ENCODE measurements at regions not wholly inside any gene's neighbourhood (a gene's known extent, or its start where the extent isn't known, plus 50 kb on each side); places are given as distances from the start of the nearest gene placed in this dataset.

DNA sequence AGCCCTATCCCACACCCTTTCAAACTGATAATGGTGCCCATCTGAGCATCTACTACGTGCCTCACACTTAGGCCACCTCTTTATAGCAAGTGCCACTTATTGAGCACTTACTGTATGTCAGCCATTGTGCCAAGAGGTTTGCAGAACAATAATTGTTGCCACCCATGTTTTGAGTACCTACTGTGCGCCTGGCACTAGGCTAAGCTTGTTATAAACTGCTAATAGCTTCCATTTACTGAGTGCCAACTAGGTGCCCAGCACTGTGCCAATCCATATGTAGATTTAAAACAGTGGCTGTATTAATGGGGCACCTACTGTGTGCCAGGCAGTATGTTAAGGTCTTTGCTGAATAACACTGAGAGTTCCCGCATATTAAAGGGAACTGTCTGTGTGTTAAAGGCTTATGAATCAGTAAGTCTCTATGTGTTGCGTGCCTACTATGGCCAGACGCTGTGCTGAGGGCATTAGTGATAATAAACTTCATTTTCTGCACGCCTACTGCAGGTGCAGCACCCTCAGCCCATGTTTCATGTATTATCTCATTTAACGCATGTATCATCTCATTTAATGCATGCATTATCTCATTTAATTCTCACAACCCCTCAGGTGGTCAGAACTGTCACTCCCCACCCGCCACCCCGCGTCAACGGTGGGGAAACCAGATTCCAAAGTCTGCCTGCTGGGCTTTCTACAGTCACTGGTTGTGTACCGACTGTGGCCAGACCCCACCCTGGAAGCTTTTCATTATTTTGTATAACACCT lies 105.0 kb downstream of the PTPRS start:
- Histone ChIP-seq H3K27ac (ENCODE audit: low read length) (no peak overlapping the region), H3K27me3 (ENCODE audit: control insufficient read depth, insufficient read depth, low read length) (no peaks in the 10 kb centered on the region)

DNA sequence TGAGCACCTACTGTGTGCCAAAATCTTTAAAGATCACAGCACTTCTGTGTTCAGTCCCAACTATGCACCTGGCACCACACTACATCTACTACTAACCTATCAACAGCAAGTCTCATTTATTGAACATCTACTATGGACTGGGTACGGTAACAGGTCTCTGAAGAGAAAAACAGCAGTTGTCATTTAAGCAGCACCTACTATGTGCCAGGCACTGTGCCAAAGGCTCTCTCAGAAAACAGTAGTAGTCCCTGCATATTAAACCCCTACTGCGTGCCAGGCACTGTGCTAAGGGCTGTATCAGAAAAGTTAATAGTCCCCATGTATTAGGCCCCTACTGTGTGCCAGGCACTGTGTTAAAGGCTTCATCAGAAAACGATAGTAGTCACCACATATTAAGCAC lies 106.2 kb downstream of the PTPRS start:
- peaks cover 11% of the 10 kb centered on the region for H3K9me3 ChIP-seq (ENCODE audit: control insufficient read depth, low read depth, low read length)
- no peak for DNase-seq
- WGBS (ENCODE audit: insufficient coverage, low lambda C conversion rate) = no CpG with 5 or more reads among the region's 3 CpGs
- H3K27me3 ChIP-seq (ENCODE audit: control insufficient read depth, insufficient read depth, low read length) = no peaks in the 10 kb centered on the region
- H3K4me1 ChIP-seq (ENCODE audit: control insufficient read depth, insufficient read depth, low read length) = no peaks in the 10 kb centered on the region
- H3K27ac ChIP-seq (ENCODE audit: low read length) = no peak overlapping the region
- H3K4me3 ChIP-seq (ENCODE audit: low read length) = no peak overlapping the region
- H3K36me3 ChIP-seq (ENCODE audit: control insufficient read depth, insufficient read depth, low read length) = peaks cover 4% of the 10 kb centered on the region

More for the DNA sequence above, 105.0 kb downstream of the PTPRS start:
- WGBS (ENCODE audit: insufficient coverage, low lambda C conversion rate) = no CpG with 5 or more reads among the region's 12 CpGs
- Histone ChIP-seq H3K36me3 (ENCODE audit: control insufficient read depth, insufficient read depth, low read length) (peaks cover 4% of the 10 kb centered on the region), H3K4me3 (ENCODE audit: low read length) (no peak overlapping the region), H3K4me1 (ENCODE audit: control insufficient read depth, insufficient read depth, low read length) (no peaks in the 10 kb centered on the region), H3K9me3 (ENCODE audit: control insufficient read depth, low read depth, low read length) (peaks cover 11% of the 10 kb centered on the region)
- no peak for DNase-seq

DNA sequence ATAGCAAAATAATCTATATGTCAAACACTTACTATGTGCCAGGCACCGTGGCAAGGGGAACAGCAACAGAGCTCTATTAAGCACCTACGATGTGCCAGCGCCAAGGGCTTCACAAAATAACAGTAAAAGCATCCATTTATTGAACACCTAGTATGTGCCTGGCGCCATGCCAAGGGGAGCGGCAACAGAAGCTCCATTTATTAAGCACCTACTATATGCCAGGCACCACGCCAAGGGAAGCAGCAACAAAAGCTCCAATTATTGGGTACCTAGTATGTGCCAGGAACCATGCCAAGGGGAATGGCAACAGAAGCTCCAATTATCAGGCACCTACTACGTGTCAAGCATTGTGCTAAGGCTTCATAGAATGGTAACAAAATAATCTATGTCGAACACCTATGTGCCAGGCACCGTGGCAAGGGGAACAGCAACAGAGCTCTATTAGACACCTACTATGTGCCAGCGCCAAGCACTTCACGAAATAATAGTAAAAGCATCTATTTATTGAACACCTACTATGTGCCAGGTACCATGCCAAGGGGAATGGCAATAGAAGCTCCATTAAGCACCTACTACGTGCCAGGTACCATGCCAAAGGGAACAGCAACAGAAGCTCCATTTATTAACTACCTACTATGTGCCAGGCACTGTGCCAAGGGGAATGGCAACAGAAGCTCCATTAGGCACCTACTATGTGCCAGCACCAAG lies 107.7 kb downstream of the PTPRS start:
- no peak for DNase-seq
- 87% methylated on average over 2 of the region's 12 CpGs for WGBS (ENCODE audit: insufficient coverage, low lambda C conversion rate)
- peaks cover 3% of the 10 kb centered on the region for H3K27me3 ChIP-seq (ENCODE audit: control insufficient read depth, insufficient read depth, low read length)

DNA sequence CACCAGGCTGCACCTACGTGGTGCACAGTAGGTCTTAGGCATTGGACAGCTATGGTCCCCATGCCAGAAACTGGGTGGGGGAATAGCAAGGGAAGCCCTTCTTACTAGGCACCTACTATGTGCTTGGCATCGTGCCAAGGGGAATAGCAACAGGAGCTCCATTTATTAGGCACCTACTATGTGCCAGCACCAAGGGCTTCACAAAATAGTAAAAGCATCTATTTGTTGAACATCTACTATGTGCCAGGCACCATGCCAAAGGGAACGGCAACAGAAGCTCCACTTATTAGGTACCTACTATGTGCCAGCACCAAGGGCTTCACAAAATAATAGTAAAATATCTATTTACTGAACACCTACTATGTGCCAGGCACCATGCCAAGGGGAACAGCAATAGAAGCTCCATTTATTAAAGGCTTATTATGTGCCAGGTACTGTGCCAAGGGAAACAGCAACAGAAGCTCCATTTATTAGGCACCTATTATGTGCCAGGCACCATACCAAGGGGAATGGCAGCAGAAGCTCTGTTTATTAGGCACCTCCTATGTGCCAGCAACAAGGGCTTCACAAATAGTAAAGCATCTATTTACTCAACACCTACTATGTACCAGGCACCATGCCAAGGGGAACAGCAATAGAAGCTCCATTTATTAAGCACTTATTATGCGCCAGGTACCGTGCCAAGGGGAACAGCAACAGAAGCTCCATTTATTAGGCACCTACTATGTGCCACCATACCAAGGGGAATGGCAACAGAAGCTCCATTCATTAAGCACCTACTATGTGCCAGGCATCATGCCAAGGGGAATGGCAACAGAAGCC lies 108.5 kb downstream of the PTPRS start:
- Histone ChIP-seq H3K4me3 (ENCODE audit: low read length) (no peak overlapping the region), H3K36me3 (ENCODE audit: control insufficient read depth, insufficient read depth, low read length) (no peaks in the 10 kb centered on the region), H3K4me1 (ENCODE audit: control insufficient read depth, insufficient read depth, low read length) (no peaks in the 10 kb centered on the region), H3K27ac (ENCODE audit: low read length) (no peak overlapping the region), H3K27me3 (ENCODE audit: control insufficient read depth, insufficient read depth, low read length) (peaks cover 3% of the 10 kb centered on the region), H3K9me3 (ENCODE audit: control insufficient read depth, low read depth, low read length) (peaks cover 8% of the 10 kb centered on the region)
- DNase-seq = no peak
- no CpG with 5 or more reads among the region's 5 CpGs for WGBS (ENCODE audit: insufficient coverage, low lambda C conversion rate)

More for the DNA sequence above, 107.7 kb downstream of the PTPRS start:
- Histone ChIP-seq H3K36me3 (ENCODE audit: control insufficient read depth, insufficient read depth, low read length) (no peaks in the 10 kb centered on the region), H3K27ac (ENCODE audit: low read length) (no peak overlapping the region), H3K9me3 (ENCODE audit: control insufficient read depth, low read depth, low read length) (peaks cover 11% of the 10 kb centered on the region), H3K4me3 (ENCODE audit: low read length) (no peak overlapping the region), H3K4me1 (ENCODE audit: control insufficient read depth, insufficient read depth, low read length) (no peaks in the 10 kb centered on the region)

DNA sequence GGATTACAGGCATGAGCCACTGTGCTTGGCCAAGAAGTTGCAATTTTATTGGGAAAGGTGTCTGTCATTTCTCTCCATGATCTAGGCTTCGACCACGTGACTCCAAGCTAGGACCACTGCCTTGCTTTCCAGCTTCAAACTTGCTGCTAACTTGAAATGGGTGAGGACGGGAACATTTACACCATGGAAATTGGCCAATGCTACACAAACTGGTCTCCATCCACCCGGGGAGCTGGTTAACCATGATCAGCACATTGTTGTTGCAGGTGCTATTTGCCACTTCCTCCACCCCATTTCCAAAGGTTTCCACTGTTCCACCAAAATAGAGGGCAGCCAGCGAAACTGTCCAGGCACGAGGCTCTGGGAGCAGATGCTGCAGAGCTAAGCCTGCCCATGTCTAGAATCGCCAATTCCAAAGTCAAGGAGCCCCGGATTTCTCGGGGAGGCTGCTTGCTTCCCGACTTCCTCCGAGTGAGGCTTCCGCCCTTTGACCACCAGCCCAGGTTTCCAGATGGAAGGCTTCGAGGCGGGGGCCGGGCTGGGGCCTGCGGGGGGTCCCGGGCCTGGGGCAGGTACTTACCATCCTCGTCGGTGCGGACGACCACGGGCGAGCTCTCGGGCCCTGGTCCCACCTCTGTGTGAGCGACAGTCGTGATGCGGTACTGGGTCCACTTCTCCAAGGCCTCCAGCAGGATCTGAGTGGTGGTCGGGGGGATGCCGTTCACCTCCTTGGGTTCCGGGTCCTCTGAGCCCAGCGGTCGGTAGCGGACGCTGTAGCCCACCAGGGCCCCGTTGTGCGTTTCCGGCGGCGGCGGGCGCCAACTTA lies 109.7 kb downstream of the PTPRS start:
- Histone ChIP-seq H3K27ac (ENCODE audit: low read length) (no peak overlapping the region), H3K4me1 (ENCODE audit: control insufficient read depth, insufficient read depth, low read length) (no peaks in the 10 kb centered on the region), H3K27me3 (ENCODE audit: control insufficient read depth, insufficient read depth, low read length) (peaks cover 3% of the 10 kb centered on the region), H3K4me3 (ENCODE audit: low read length) (no peak overlapping the region), H3K9me3 (ENCODE audit: control insufficient read depth, low read depth, low read length) (peaks cover 5% of the 10 kb centered on the region), H3K36me3 (ENCODE audit: control insufficient read depth, insufficient read depth, low read length) (no peaks in the 10 kb centered on the region)
- no peak for DNase-seq
- WGBS (ENCODE audit: insufficient coverage, low lambda C conversion rate) = 100% methylated on average over 1 of the region's 41 CpGs

DNA sequence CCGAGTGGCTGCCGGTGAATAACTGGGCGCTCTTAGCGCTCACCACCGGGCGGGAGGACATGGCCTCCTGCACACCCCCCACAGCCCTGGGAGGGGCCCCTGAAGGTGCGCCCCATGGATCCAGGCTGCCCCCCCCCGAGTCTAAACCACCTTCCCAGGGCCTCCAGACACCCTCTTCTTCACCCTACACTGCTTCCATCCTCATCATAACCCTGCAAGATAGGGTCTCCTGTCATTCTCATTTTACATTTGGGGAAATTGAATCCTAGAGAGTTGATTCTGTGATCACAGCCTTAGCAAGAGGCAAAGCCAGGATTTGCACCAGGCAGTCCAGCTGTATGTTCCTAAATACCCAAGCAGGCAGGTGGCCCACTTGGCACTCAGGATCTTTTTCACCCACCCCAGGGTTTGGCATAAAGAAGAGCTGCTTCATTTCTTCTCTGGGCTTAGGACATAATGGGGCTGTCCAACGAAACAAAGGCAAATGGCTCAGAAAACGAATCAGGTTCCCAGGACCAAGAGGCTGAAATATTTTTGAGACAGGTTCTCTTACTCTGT lies 110.8 kb downstream of the PTPRS start:
- no peak overlapping the region for H3K4me3 ChIP-seq (ENCODE audit: low read length)
- H3K27ac ChIP-seq (ENCODE audit: low read length) = no peak overlapping the region
- H3K27me3 ChIP-seq (ENCODE audit: control insufficient read depth, insufficient read depth, low read length) = peaks cover 3% of the 10 kb centered on the region
- H3K36me3 ChIP-seq (ENCODE audit: control insufficient read depth, insufficient read depth, low read length) = no peaks in the 10 kb centered on the region
- DNase-seq = no peak
- peaks cover 5% of the 10 kb centered on the region for H3K9me3 ChIP-seq (ENCODE audit: control insufficient read depth, low read depth, low read length)
- no CpG with 5 or more reads among the region's 10 CpGs for WGBS (ENCODE audit: insufficient coverage, low lambda C conversion rate)
- H3K4me1 ChIP-seq (ENCODE audit: control insufficient read depth, insufficient read depth, low read length) = no peaks in the 10 kb centered on the region

DNA sequence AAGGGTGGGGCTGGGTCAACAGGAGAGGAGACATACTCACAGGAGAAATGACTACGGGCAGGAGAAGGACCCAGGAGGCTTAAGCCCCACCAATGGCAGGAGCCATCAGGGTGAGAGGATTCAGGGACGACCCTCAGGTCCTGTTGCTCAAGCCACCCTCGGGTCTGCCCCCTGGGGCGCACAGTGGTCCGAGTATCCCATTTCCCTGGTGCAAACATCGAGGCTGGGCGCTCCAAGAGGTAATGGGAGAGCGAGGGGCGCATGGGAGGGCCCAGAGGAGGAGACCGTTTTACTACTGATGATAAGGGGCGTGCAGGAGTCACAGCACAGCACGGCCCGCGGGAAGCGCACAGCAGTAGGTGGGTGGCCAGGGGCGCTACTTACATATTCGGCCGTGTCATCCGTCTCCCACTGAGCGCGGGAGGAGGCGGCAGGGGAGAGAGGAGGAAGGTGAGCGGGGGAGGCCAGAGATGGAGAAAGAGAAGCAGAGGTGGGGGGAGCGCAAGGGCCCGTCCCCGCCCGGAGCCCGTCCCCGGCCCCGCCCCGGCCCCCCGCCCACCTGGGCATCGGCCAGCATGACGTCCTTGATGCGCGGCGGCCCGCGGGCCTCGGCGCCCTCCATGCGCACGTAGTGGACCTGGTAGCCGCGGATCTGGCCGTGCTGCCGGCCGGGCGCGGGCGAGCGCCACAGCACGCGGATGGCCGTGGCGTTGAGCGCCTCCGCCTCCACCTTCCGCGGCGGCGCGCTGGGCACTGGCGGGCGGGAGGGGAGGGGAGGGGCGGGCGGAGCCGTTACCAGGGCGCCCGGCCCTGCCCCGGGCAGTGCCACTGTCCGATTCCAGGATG lies 111.5 kb downstream of the PTPRS start:
- DNase-seq = no peak
- Histone ChIP-seq H3K27me3 (ENCODE audit: control insufficient read depth, insufficient read depth, low read length) (peaks cover 3% of the 10 kb centered on the region), H3K36me3 (ENCODE audit: control insufficient read depth, insufficient read depth, low read length) (no peaks in the 10 kb centered on the region), H3K27ac (ENCODE audit: low read length) (no peak overlapping the region), H3K4me1 (ENCODE audit: control insufficient read depth, insufficient read depth, low read length) (no peaks in the 10 kb centered on the region), H3K4me3 (ENCODE audit: low read length) (no peak overlapping the region), H3K9me3 (ENCODE audit: control insufficient read depth, low read depth, low read length) (peaks cover 5% of the 10 kb centered on the region)
- no CpG with 5 or more reads among the region's 72 CpGs for WGBS (ENCODE audit: insufficient coverage, low lambda C conversion rate)

DNA sequence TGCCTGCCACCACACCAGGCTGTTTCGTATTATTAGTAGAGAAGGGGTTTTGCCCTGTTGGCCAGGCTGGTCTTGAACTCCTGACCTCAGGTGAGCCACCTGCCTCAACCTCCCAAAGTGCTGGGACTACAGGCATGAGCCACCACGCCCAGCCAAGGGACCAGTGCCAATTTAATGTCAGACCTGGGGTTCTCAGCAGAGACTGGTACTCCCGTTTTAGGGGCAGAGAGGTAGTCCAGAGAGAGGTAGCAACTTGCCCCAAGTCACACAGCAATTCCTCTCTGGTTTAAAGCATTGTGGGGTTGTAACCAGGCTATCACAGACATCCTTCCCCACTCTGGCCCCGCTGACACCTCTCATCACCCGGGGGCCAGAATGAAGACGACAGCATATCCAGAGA lies 112.1 kb downstream of the PTPRS start:
- Histone ChIP-seq H3K36me3 (ENCODE audit: control insufficient read depth, insufficient read depth, low read length) (no peaks in the 10 kb centered on the region), H3K27me3 (ENCODE audit: control insufficient read depth, insufficient read depth, low read length) (peaks cover 3% of the 10 kb centered on the region), H3K4me1 (ENCODE audit: control insufficient read depth, insufficient read depth, low read length) (no peaks in the 10 kb centered on the region), H3K27ac (ENCODE audit: low read length) (no peak overlapping the region), H3K4me3 (ENCODE audit: low read length) (no peak overlapping the region), H3K9me3 (ENCODE audit: control insufficient read depth, low read depth, low read length) (peaks cover 5% of the 10 kb centered on the region)
- WGBS (ENCODE audit: insufficient coverage, low lambda C conversion rate) = no CpG with 5 or more reads among the region's 6 CpGs
- DNase-seq = no peak

Data from large intestine (tissue), 3 donors.